ENCODE measurements at regions not wholly inside any gene's neighbourhood (a gene's known extent, or its start where the extent isn't known, plus 50 kb on each side); places are given as distances from the start of the nearest gene placed in this dataset.

- no peak for TF ChIP-seq ATF5 (CRISPR knock-in tag; IDR thresholded peaks at IDR 0.05; ENCODE audit: low read depth)
- no peak for TF ChIP-seq GTF2F1 (IDR thresholded peaks at IDR 0.05; ENCODE audit: low read length)
- TF ChIP-seq ZNF20 (CRISPR knock-in tag; IDR thresholded peaks at IDR 0.05) = no peak
- TF ChIP-seq FOSL1 (CRISPR knock-in tag; IDR thresholded peaks at IDR 0.05; ENCODE audit: borderline replicate concordance) = peak; percentile 69; the same call in 1 of the 2 replicates
- TF ChIP-seq PAX8 (CRISPR knock-in tag; IDR thresholded peaks at IDR 0.05; ENCODE audit: borderline replicate concordance) = no peak
- no peak for TF ChIP-seq EZH2 (conservative IDR thresholded peaks at IDR 0.05; ENCODE audit: low read depth, low read length)
- TF ChIP-seq HNRNPL (IDR thresholded peaks at IDR 0.05; ENCODE audit: low read depth, low read length) = no peak
- TF ChIP-seq MAFF (IDR thresholded peaks at IDR 0.05; ENCODE audit: low read depth, low read length) = no peak
- no peak for TF ChIP-seq SRSF4 (IDR thresholded peaks at IDR 0.05; ENCODE audit: low read depth, low read length, poor library complexity, severe bottlenecking)
- no peak for TF ChIP-seq ZNF660 (CRISPR knock-in tag; IDR thresholded peaks at IDR 0.05; ENCODE audit: borderline replicate concordance, low read depth)
- TF ChIP-seq ZFP90 (CRISPR knock-in tag; IDR thresholded peaks at IDR 0.05; ENCODE audit: borderline replicate concordance) = no peak
- no peak for TF ChIP-seq NR1H2 (CRISPR knock-in tag; IDR thresholded peaks at IDR 0.05; ENCODE audit: borderline replicate concordance, low read depth)
- peak in 1 of 2 experiments; percentile 83; a peak in 2 of 4 replicates for TF ChIP-seq ATF4 (CRISPR knock-in tag; IDR thresholded peaks at IDR 0.05)
- TF ChIP-seq CHD4 (IDR thresholded peaks at IDR 0.05; ENCODE audit: borderline replicate concordance, low read length) = peak; percentile 43; the same call in 1 of the 2 replicates
- TF ChIP-seq ZNF639 (CRISPR knock-in tag; conservative IDR thresholded peaks at IDR 0.05) = no peak; the same call in 1 of the 2 replicates
- no peak for TF ChIP-seq ZNF704 (CRISPR knock-in tag; IDR thresholded peaks at IDR 0.05; ENCODE audit: borderline replicate concordance)
- peak; percentile 90 for TF ChIP-seq SOX13 (IDR thresholded peaks at IDR 0.05)
- TF ChIP-seq SOX13 (CRISPR knock-in tag; conservative IDR thresholded peaks at IDR 0.05 in 1 of 2, IDR thresholded peaks at IDR 0.05 in 1 of 2) = peak in 1 of 2 experiments; percentile 98; a peak in 2 of 4 replicates
- no peak for TF ChIP-seq ZNF703 (CRISPR knock-in tag; IDR thresholded peaks at IDR 0.05; ENCODE audit: borderline replicate concordance)
- no peak for TF ChIP-seq ZNF773 (CRISPR knock-in tag; IDR thresholded peaks at IDR 0.05; ENCODE audit: borderline replicate concordance)
- TF ChIP-seq CENPBD1 (CRISPR knock-in tag; IDR thresholded peaks at IDR 0.05; ENCODE audit: borderline replicate concordance, low read depth) = no peak
- TF ChIP-seq ZBTB33 (CRISPR knock-in tag; IDR thresholded peaks at IDR 0.05) = no peak
Observed at GRCh38 chr5:143506836-143507552, 103.5 kb upstream of the NR3C1 start (continued).

Measured in HepG2 (cell line).